HG03520 (cell line): ENCODE measurements at regions not wholly inside any gene's neighbourhood (a gene's known extent, or its start where the extent isn't known, plus 50 kb on each side); places are given as distances from the start of the nearest gene placed in this dataset.

Experiments
- ATAC-seq: cut with Tn5 transposase; IDR thresholded peaks from one replicate; pipeline ENCODE4 v1.9.1; 2021; ENCODE audit warnings: mild to moderate bottlenecking, moderate library complexity; ENCODE audit not compliant: unreplicated experiment

- no peak for ATAC-seq
Observed at GRCh38 chr12:42812086-42812485, 222.5 kb upstream of the PRICKLE1 start.

DNA sequence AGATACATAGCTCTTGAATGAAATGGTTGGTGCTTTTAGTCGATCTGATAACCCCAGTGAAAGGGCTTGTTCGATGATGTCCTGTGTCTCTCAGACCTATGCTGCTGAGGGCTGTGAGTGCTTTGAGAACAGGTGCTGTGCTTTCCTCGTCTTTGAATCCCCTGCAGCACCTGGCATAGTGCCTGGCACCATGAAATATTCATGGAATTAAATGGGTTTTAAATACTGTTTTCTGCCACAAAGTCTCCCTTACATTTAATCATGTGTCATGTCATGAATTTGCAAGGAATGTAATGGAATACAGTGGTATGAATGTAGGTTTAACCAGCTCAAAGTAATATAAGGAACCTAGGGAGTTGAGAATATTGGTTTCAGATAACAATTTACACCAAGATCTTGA lies 220.5 kb upstream of the PRICKLE1 start:
- no peak for ATAC-seq

DNA sequence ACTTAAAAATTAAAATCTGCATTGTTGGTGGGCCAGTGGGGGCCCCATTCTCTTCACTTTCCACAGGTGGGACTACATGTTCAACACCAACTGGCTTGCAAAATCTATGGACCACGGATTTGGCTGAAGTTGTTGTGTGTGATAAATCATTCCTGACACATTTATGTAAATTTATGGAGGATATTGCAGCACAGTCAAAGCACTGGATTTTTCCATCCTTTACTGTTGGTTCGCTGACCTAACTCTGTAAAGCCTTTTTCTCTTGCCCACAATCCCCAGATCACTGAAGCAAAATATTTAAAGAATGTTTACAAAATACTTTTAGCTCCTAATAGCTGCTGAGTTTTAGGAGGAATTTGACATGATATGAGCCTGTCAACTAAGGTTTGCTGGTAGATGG lies 219.7 kb upstream of the PRICKLE1 start:
- no peak for ATAC-seq

- ATAC-seq: no peak
Observed at GRCh38 chr12:42807766-42808165, 218.2 kb upstream of the PRICKLE1 start.

DNA sequence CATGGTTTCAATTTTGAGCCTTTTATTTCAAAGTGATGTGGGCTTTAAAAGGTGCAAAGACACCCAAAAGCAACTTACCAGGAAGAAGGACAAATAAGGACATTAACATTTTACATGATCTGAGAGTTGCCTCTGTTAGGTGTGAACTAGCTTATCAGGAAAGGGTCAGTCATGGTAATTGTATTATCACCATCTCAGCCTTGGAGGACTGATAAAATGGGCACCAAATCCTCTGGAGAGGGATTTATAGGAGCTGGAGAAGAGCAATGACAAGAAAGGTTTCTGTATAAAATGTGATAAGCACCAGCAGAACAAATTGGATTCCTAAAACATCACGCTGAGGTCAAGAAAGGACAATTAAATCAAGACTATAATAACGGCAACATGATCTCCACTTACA lies 217.7 kb upstream of the PRICKLE1 start:
- ATAC-seq: no peak

DNA sequence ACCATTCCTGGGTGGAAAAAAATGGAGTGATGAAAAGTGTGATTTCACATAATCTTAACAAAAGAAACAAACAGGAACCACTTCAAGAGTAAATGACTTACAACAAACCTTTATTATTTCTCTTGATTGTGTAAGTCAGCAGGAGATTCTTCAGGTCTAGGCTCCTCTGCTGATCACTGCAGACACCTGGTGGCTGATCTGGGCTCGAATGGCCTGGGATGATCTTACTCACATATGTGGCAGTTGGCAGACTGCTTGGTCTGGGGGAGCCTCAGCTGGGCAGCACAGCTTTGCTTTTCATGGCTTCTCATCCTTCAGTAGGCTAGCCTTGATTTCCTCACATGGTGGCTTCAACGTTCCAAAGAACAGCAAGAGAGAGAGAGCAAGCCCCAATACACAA lies 215.4 kb upstream of the PRICKLE1 start:
- no peak for ATAC-seq

- ATAC-seq: no peak
Observed at GRCh38 chr12:42802785-42803189, 213.2 kb upstream of the PRICKLE1 start.

DNA sequence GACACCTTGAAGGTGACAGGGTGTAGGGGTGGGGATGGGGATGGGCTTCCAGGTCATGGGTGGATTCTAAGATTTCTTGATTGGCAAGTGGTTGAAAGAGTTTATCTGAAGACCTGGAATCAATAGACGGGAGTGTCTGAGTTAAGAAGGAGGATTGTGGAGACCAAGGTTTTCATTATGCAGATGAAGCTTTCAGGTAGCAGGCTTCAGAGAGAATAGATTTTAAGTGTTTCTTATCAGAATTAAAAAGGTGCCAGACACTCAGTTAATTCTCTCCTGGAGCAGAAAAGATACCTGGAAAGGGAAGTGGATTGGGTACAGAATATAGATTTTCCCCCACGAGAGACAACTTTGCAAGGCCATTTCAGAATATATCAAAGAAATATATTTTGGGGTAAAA lies 211.7 kb upstream of the PRICKLE1 start:
- no peak for ATAC-seq

DNA sequence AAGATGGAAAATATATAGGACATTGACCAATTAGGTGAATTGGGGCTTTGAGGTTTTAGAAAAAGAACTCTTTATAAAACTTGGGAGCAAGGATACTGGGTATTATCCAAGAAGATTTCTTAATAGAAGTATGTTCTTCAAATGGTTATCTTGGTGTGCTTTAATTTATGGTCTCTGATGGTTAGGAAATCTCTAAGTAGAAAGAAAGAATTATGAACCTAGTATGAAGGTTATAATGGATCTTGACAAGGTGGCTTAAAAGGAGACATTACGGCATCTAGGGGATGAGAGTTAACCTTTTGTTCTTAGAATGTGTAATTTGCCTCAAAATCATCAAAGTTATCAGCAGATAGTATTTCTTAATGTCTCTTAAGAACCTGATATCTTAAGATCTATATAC lies 210.4 kb upstream of the PRICKLE1 start:
- ATAC-seq: no peak

DNA sequence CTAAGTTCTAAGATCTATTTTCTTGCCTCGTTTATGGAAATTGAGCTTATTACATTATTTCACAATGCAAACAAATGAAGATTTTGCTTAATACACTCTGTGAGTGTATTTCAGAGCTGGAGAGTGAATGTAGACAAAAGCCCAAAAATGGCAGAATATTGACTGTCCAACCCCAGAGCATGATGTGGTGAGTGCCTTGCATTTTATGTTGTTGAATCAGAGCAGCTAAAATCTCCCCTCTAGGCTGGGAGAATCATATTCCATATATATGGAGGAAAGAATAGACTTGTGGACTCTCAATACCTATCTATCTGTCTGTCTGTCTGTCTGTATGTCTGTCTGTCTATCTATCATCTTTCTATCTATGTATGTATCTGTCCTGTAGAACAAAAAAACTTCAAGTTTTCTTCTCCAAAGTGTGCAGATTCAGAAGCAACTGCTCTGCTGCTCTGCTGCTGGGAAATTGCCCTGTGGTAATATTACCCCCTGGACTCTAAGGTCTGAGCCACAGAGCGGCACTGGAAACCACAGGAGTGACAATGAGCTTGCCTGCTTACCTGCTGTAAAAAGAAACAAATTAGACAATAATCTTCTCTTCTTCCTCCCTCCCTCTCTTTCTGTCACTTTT lies 209.4 kb upstream of the PRICKLE1 start:
- no peak for ATAC-seq

GRCh38 chr12:42794806-42795205 lies 205.3 kb upstream of the PRICKLE1 start:
- no peak for ATAC-seq

- no peak for ATAC-seq
Observed at GRCh38 chr12:42793166-42793565, 203.6 kb upstream of the PRICKLE1 start.

GRCh38 chr12:42792265-42792664 lies 202.7 kb upstream of the PRICKLE1 start:
- no peak for ATAC-seq

- ATAC-seq: no peak
Observed at GRCh38 chr12:42791399-42791798, 201.9 kb upstream of the PRICKLE1 start.

GRCh38 chr12:42790761-42791151 lies 201.2 kb upstream of the PRICKLE1 start:
- ATAC-seq: no peak

GRCh38 chr12:42789808-42790760 lies 200.5 kb upstream of the PRICKLE1 start:
- no peak for ATAC-seq

DNA sequence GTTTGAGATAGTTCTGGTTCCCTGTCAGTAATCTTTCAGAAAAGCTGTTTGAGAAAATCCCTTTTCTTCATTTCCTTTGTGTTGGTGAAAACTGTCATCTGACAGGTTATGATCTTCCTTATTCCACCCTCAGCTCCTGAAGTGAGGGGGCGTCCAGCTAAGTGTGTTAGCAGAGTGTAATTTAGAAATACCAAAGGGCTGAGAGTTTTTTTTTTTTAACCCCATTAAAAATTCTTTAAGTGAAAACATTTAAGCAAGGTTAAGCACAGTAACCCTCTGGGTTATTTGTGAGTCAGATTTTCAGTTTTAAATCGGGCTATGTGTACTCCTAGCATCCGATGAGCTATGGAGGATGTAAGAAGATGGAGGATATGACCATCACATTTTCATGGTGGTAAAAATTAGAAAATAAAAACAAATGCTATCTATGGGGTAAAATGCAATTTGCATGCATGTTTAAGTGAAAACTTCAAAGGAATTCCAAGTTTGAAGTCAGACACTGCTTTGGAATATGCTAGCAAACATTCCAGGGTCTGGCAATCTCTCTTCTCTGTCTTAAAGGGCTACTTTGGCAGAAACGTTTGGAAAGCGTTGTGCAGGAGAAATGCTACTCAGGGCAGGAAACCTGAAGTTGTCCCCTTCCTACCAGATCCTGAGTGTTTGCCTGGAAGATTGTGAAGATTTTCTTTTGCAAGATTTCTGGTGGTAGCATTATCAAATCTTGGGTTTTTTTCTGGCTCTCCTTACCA lies 197.0 kb upstream of the PRICKLE1 start:
- no peak for ATAC-seq

- ATAC-seq: no peak
Observed at GRCh38 chr12:42785944-42786343, 196.4 kb upstream of the PRICKLE1 start.

DNA sequence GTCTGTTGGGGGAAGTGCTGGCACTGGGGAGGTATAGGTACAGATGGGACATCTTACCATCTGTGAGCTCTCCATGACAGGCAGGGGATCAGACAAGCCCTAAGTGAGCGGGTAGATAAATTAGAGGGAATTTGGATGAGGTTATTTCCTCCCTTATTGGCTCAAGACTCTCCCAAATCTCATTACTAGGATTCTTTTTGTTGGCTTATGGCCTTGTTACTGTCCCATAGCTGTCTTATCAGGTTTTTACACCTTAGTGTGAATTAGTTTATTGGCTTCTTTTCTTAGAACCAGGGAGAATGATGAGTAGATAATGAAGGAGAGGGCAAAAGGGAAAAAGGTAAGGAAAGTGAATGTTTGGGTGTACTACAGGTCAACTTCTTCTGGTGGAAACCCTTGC lies 191.1 kb upstream of the PRICKLE1 start:
- ATAC-seq: no peak

DNA sequence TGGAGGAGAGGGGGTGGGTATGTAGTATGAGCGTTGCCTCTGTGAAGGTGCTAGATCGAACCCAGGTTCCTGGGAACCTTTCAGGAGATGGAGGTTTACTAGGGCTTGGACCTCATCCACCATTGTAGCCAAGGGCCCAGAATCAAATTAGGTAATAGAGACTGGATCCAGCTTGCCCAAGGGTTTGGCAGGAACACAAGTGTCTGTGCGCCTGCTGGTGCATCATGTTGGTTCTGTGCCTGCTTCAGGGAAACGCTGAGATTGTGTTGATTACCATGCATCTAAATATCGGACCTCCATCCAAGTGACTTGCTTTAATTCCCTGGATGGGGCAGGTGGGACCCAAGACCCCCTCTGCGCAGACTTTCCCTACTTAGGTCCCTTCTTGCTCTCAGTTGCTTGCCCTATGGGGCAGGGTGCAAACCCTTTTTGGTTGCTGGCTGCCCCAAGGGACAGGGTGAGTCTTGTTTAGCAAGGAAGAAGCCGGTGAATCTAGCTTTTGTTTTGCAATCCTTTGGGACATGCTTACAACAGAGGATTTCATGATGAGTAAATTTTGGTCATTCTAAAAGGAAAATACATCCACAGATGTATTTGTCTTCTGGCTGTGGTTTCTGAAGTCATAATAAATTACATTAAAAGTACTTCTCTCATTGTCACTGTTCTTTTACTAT lies 189.8 kb upstream of the PRICKLE1 start:
- ATAC-seq: no peak

GRCh38 chr12:42776396-42776795 lies 186.8 kb upstream of the PRICKLE1 start:
- ATAC-seq: no peak
